ENCODE measurements at regions not wholly inside any gene's neighbourhood (a gene's known extent, or its start where the extent isn't known, plus 50 kb on each side); places are given as distances from the start of the nearest gene placed in this dataset.

- H3K4me3 ChIP-seq (ENCODE audit: low read depth, low read length), result no peak overlapping the region
- H3K4me1 ChIP-seq, result no peaks in the 10 kb centered on the region
- intact Hi-C loops (cut with micrococcal nuclease; ENCODE audit: unreplicated experiment), result no loop called here
- no TSS peak for BruUV-seq (replicated peaks)
- no peak overlapping the region for H3K4me3 Mint-ChIP-seq (ENCODE audit: unreplicated experiment)
- H3K27me3 Mint-ChIP-seq (ENCODE audit: insufficient read depth, unreplicated experiment), result no peaks in the 10 kb centered on the region
- ChIA-PET POLR2A (no interaction called here), CTCF (no interaction called here)
- no peaks in the 10 kb centered on the region for H3K9me3 Mint-ChIP-seq (ENCODE audit: unreplicated experiment)
- H3K27ac Mint-ChIP-seq (ENCODE audit: unreplicated experiment), result no peak overlapping the region
- H3K9me3 ChIP-seq, result no peaks in the 10 kb centered on the region
- TF ChIP-seq, protein P1, sequence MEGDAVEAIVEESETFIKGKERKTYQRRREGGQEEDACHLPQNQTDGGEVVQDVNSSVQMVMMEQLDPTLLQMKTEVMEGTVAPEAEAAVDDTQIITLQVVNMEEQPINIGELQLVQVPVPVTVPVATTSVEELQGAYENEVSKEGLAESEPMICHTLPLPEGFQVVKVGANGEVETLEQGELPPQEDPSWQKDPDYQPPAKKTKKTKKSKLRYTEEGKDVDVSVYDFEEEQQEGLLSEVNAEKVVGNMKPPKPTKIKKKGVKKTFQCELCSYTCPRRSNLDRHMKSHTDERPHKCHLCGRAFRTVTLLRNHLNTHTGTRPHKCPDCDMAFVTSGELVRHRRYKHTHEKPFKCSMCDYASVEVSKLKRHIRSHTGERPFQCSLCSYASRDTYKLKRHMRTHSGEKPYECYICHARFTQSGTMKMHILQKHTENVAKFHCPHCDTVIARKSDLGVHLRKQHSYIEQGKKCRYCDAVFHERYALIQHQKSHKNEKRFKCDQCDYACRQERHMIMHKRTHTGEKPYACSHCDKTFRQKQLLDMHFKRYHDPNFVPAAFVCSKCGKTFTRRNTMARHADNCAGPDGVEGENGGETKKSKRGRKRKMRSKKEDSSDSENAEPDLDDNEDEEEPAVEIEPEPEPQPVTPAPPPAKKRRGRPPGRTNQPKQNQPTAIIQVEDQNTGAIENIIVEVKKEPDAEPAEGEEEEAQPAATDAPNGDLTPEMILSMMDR (IDR thresholded peaks at IDR 0.05; ENCODE audit: insufficient read depth in 1 of 2, low read depth in 1 of 2, low read length in 1 of 2, severe bottlenecking in 1 of 2, unreplicated experiment in 1 of 2), result no peak
- H3K4me1 Mint-ChIP-seq (ENCODE audit: low read depth, unreplicated experiment), result peaks cover 5% of the 10 kb centered on the region
- no peak for DNase-seq
- no peaks in the 10 kb centered on the region for H3K36me3 Mint-ChIP-seq (ENCODE audit: insufficient read depth, unreplicated experiment)
- H3K27me3 ChIP-seq (replicated peaks; ENCODE audit: control insufficient read depth, insufficient read depth, low read length), result no peaks in the 10 kb centered on the region
- H3K36me3 ChIP-seq (ENCODE audit: control insufficient read depth, insufficient read depth, low read length), result no peaks in the 10 kb centered on the region
Measured at GRCh38 chr3:152621006-152621868, 213.7 kb upstream of the P2RY1 start.

- intact Hi-C loops (cut with micrococcal nuclease; ENCODE audit: unreplicated experiment), result no loop called here
- no peak for DNase-seq
- Histone ChIP-seq H3K4me1 (no peaks in the 10 kb centered on the region), H3K9me3 (no peaks in the 10 kb centered on the region), H3K4me3 (ENCODE audit: low read depth, low read length) (no peak overlapping the region), H3K27me3 (replicated peaks; ENCODE audit: control insufficient read depth, insufficient read depth, low read length) (no peaks in the 10 kb centered on the region), H3K36me3 (ENCODE audit: control insufficient read depth, insufficient read depth, low read length) (no peaks in the 10 kb centered on the region)
- TF ChIP-seq, protein P1 (IDR thresholded peaks at IDR 0.05; ENCODE audit: insufficient read depth in 1 of 2, low read depth in 1 of 2, low read length in 1 of 2, severe bottlenecking in 1 of 2, unreplicated experiment in 1 of 2), result no peak
- no TSS peak for BruUV-seq (replicated peaks)
- Mint-ChIP-seq H3K27me3 (ENCODE audit: insufficient read depth, unreplicated experiment) (no peaks in the 10 kb centered on the region), H3K9me3 (ENCODE audit: unreplicated experiment) (no peaks in the 10 kb centered on the region), H3K36me3 (ENCODE audit: insufficient read depth, unreplicated experiment) (no peaks in the 10 kb centered on the region), H3K4me1 (ENCODE audit: low read depth, unreplicated experiment) (peaks cover 5% of the 10 kb centered on the region), H3K27ac (ENCODE audit: unreplicated experiment) (no peak overlapping the region), H3K4me3 (ENCODE audit: unreplicated experiment) (no peak overlapping the region)
- CTCF ChIA-PET, result no interaction called here
- POLR2A ChIA-PET, result no interaction called here
Measured at GRCh38 chr3:152621967-152622810, 212.7 kb upstream of the P2RY1 start.

DNA sequence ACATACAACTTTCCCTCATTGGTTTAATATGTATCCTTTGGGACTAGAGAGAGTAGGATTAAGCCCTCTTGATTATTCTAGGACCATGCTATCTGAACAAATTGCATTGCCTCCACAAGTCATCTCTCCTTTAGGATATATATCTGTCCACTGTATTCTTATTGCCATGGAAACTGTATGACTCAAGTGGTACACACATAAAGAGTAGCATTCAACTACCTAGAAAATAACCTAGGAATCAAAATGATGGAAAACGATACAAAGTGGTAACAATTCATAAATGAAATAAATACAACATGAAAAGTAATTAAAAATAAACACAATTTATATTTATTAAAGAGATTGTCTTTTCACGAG is 212.1 kb upstream of the P2RY1 start:
- no peak for DNase-seq
- no peak overlapping the region for H3K4me3 ChIP-seq (ENCODE audit: low read depth, low read length)
- TF ChIP-seq, protein P1 (IDR thresholded peaks at IDR 0.05; ENCODE audit: insufficient read depth in 1 of 2, low read depth in 1 of 2, low read length in 1 of 2, severe bottlenecking in 1 of 2, unreplicated experiment in 1 of 2), result no peak
- no TSS peak for BruUV-seq (replicated peaks)
- intact Hi-C loops (cut with micrococcal nuclease; ENCODE audit: unreplicated experiment), result no loop called here
- no peaks in the 10 kb centered on the region for H3K27me3 ChIP-seq (replicated peaks; ENCODE audit: control insufficient read depth, insufficient read depth, low read length)
- no peaks in the 10 kb centered on the region for H3K4me1 ChIP-seq
- H3K27me3 Mint-ChIP-seq (ENCODE audit: insufficient read depth, unreplicated experiment), result no peaks in the 10 kb centered on the region
- H3K36me3 Mint-ChIP-seq (ENCODE audit: insufficient read depth, unreplicated experiment), result no peaks in the 10 kb centered on the region
- H3K27ac Mint-ChIP-seq (ENCODE audit: unreplicated experiment), result no peak overlapping the region
- no peaks in the 10 kb centered on the region for H3K36me3 ChIP-seq (ENCODE audit: control insufficient read depth, insufficient read depth, low read length)
- no peak overlapping the region for H3K4me3 Mint-ChIP-seq (ENCODE audit: unreplicated experiment)
- no peaks in the 10 kb centered on the region for H3K9me3 ChIP-seq
- ChIA-PET POLR2A (no interaction called here), CTCF (no interaction called here)
- peaks cover 5% of the 10 kb centered on the region for H3K4me1 Mint-ChIP-seq (ENCODE audit: low read depth, unreplicated experiment)
- H3K9me3 Mint-ChIP-seq (ENCODE audit: unreplicated experiment), result no peaks in the 10 kb centered on the region

Measured in Caco-2 (cell line).